ENCODE measurements at regions not wholly inside any gene's neighbourhood (a gene's known extent, or its start where the extent isn't known, plus 50 kb on each side); places are given as distances from the start of the nearest gene placed in this dataset.

GRCh38 chr18:30811580-30811979 lies 231.0 kb downstream of the DSC3 start:
- no peak for TF ChIP-seq CTCF (IDR thresholded peaks at IDR 0.05)
- TF ChIP-seq POLR2A (IDR thresholded peaks at IDR 0.05): no peak

All from uterus (tissue), 2 donors.